GM12873 (cell line): ENCODE measurements at regions not wholly inside any gene's neighbourhood (a gene's known extent, or its start where the extent isn't known, plus 50 kb on each side); places are given as distances from the start of the nearest gene placed in this dataset.

ENCODE experiments used
- TF ChIP-seq, protein P1 (sequence below): IDR thresholded peaks from 2 replicates; pipeline ENCODE4 v1.5.1; 2012; ENCODE audit warnings: low read depth, mild to moderate bottlenecking, moderate library complexity, low read length, control low read depth; ENCODE audit not compliant: insufficient read depth; ENCODE audit errors: missing control alignments

DNA sequence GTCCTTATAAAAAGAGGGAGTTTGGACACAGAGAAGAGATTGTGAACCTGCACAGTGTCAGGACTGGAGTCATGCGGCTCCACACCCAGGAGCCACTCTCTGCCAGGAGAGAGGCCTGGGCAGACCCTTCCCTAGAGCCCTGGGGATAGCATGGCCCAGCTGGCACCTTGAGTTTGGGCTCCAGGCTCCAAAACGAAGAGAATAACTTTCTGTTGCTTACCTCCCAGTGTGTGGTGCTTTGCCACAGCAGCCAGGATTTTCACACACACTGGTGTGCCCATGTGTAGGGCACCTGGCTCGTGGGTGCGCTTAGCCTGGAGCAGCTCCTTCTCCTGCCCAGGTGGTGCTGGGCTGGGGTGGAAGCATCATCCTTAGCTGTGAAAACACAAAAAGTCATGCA, 344.3 kb downstream of the TEX29 start:
- TF ChIP-seq, protein P1, sequence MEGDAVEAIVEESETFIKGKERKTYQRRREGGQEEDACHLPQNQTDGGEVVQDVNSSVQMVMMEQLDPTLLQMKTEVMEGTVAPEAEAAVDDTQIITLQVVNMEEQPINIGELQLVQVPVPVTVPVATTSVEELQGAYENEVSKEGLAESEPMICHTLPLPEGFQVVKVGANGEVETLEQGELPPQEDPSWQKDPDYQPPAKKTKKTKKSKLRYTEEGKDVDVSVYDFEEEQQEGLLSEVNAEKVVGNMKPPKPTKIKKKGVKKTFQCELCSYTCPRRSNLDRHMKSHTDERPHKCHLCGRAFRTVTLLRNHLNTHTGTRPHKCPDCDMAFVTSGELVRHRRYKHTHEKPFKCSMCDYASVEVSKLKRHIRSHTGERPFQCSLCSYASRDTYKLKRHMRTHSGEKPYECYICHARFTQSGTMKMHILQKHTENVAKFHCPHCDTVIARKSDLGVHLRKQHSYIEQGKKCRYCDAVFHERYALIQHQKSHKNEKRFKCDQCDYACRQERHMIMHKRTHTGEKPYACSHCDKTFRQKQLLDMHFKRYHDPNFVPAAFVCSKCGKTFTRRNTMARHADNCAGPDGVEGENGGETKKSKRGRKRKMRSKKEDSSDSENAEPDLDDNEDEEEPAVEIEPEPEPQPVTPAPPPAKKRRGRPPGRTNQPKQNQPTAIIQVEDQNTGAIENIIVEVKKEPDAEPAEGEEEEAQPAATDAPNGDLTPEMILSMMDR = no peak

DNA sequence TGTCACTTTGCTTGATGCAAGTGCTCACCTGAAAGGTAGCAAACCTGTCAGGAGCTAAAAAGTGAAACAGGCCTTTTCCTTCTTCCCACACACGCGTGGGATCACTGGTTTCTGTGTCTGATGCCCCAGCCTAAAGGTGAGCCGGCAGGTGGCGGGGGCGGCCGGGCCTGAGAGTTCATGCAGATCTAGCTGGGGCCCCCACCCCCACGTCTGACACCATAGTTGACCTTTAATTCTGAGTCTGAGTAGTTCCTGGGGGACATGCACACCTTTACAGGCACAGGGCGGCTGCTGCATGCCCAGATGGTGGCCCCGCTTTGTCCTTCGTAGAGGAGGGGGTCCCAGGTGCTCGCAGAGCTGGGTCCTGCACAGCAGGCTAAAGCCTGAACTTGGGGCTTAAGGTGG, 345.3 kb downstream of the TEX29 start:
- TF ChIP-seq, protein P1 = no peak

- TF ChIP-seq, protein P1 = no peak
Observed at GRCh38 chr13:111666164-111666776, 345.8 kb downstream of the TEX29 start.

DNA sequence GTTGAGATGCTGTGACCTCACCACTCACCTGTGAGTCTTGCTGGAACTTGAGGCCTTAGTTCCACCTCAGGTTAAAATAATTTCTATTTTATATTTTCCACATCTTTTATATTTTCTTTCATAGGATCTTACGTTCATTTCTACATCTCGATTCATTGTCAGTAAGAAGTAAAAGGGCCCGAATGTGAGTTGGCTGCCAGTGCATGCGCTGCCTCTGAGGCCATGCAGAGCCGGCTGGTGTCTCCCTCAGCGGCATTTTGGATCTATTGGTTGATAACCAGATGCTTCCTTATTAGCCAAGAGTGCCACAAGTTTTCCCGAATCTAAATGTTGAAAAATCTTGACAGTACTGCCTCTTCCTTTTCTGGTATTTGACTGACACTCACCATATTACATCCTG, 347.3 kb downstream of the TEX29 start:
- TF ChIP-seq, protein P1 = no peak

DNA sequence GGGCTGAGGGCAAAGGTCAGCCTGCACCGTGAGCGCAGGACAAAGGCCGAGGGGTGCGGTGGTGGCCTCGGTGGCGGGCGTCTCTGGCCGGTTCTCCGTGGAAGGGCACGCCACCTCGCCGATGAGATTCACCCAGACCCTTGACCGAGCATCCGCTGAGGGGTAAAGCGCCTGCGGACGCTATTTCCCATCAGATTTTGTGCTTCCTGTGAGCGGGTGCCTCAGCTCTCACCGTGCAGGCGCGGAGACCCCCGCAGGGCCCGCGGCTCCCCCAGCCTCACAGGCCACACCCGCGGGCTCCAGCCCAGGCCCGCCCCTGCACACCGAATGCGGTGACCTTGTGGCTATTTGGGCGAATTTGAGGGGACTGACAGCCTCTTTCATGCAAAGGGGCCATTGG, 348.0 kb downstream of the TEX29 start:
- TF ChIP-seq, protein P1 = no peak
